Parathyroid adenoma (tissue), 2 donors: ENCODE measurements at regions not wholly inside any gene's neighbourhood (a gene's known extent, or its start where the extent isn't known, plus 50 kb on each side); places are given as distances from the start of the nearest gene placed in this dataset.

Experiments
- H2AFZ ChIP-seq: fragments of 300-600 bp; sonication (generic); one replicate; pipeline ENCODE4 v1.7.0; 2017; ENCODE audit warnings: antibody characterized with exemption, mild to moderate bottlenecking
- H3K27ac ChIP-seq: fragments of 300-600 bp; sonication (generic); one replicate; pipeline ENCODE4 v1.7.0; 2017
- H3K27me3 ChIP-seq: fragments of 300-600 bp; sonication (generic); one replicate; pipeline ENCODE4 v1.7.0; 2017; ENCODE audit warnings: low read length; ENCODE audit not compliant: control insufficient read depth, insufficient read depth
- H3K36me3 ChIP-seq: fragments of 300-600 bp; sonication (generic); one replicate; pipeline ENCODE4 v1.7.0; 2017; ENCODE audit warnings: low read length; ENCODE audit not compliant: control insufficient read depth, insufficient read depth
- H3K4me1 ChIP-seq: fragments of 300-600 bp; sonication (generic); one replicate; pipeline ENCODE4 v1.7.0; 2017; ENCODE audit warnings: control low read depth
- H3K4me2 ChIP-seq: fragments of 300-600 bp; sonication (generic); one replicate; pipeline ENCODE4 v1.7.0; 2017; ENCODE audit warnings: low read length
- H3K4me3 ChIP-seq: fragments of 300-600 bp; sonication (generic); one replicate; pipeline ENCODE4 v1.7.0; 2017; ENCODE audit warnings: low read depth, low read length
- H3K79me2 ChIP-seq: fragments of 300-600 bp; sonication (generic); one replicate; pipeline ENCODE4 v1.7.0; 2017; ENCODE audit warnings: control low read depth
- H3K9ac ChIP-seq: fragments of 300-600 bp; sonication (generic); one replicate; pipeline ENCODE4 v1.7.0; 2017; ENCODE audit warnings: mild to moderate bottlenecking
- H3K9me3 ChIP-seq: fragments of 300-600 bp; sonication (generic); one replicate; pipeline ENCODE4 v1.7.0; 2017; ENCODE audit warnings: low read length; ENCODE audit not compliant: control insufficient read depth
- CTCF ChIP-seq: fragments of 300-600 bp; sonication (generic); IDR thresholded peaks from one replicate; pipeline ENCODE4 v1.7.0; 2017; ENCODE audit warnings: antibody characterized with exemption, mild to moderate bottlenecking
- donor health status: primary hyperparathyroidism.

- no peaks in the 10 kb centered on the region for H3K36me3 ChIP-seq
- no peak overlapping the region for H3K4me2 ChIP-seq
- no peaks in the 10 kb centered on the region for H3K4me1 ChIP-seq
- H3K9ac ChIP-seq: no peak overlapping the region
- no peak for TF ChIP-seq CTCF
- no peaks in the 10 kb centered on the region for H3K27me3 ChIP-seq
- H3K4me3 ChIP-seq: no peak overlapping the region
- no peaks in the 10 kb centered on the region for H3K9me3 ChIP-seq
- no peaks in the 10 kb centered on the region for H3K79me2 ChIP-seq
- H3K27ac ChIP-seq: no peak overlapping the region
- H2AFZ ChIP-seq: no peak overlapping the region
Measured at GRCh38 chr2:114316532-114317300, 125.7 kb upstream of the DPP10 start.

- Histone ChIP-seq H3K4me2 (no peak overlapping the region), H2AFZ (no peak overlapping the region), H3K36me3 (no peaks in the 10 kb centered on the region), H3K27ac (no peak overlapping the region), H3K9me3 (no peaks in the 10 kb centered on the region), H3K79me2 (no peaks in the 10 kb centered on the region), H3K9ac (no peak overlapping the region), H3K4me1 (no peaks in the 10 kb centered on the region), H3K27me3 (no peaks in the 10 kb centered on the region), H3K4me3 (no peak overlapping the region)
- no peak for TF ChIP-seq CTCF
Measured at GRCh38 chr2:114330594-114330993, 111.8 kb upstream of the DPP10 start.

- H3K36me3 ChIP-seq: no peaks in the 10 kb centered on the region
- H3K4me2 ChIP-seq: no peak overlapping the region
- no peak for TF ChIP-seq CTCF
- H2AFZ ChIP-seq: no peak overlapping the region
- H3K27ac ChIP-seq: no peak overlapping the region
- no peaks in the 10 kb centered on the region for H3K27me3 ChIP-seq
- no peaks in the 10 kb centered on the region for H3K79me2 ChIP-seq
- no peaks in the 10 kb centered on the region for H3K4me1 ChIP-seq
- H3K9me3 ChIP-seq: no peaks in the 10 kb centered on the region
- H3K4me3 ChIP-seq: no peak overlapping the region
- H3K9ac ChIP-seq: no peak overlapping the region
Measured at GRCh38 chr2:114331934-114332333, 110.5 kb upstream of the DPP10 start.

GRCh38 chr2:114345246-114345645 lies 97.2 kb upstream of the DPP10 start:
- Histone ChIP-seq H2AFZ (no peak overlapping the region), H3K9ac (no peak overlapping the region), H3K27me3 (no peaks in the 10 kb centered on the region), H3K27ac (no peak overlapping the region), H3K9me3 (no peaks in the 10 kb centered on the region), H3K36me3 (no peaks in the 10 kb centered on the region), H3K4me1 (no peaks in the 10 kb centered on the region), H3K79me2 (no peaks in the 10 kb centered on the region), H3K4me2 (no peak overlapping the region), H3K4me3 (no peak overlapping the region)
- TF ChIP-seq CTCF: no peak

- H3K27me3 ChIP-seq: no peaks in the 10 kb centered on the region
- no peaks in the 10 kb centered on the region for H3K9me3 ChIP-seq
- H3K27ac ChIP-seq: no peak overlapping the region
- no peak overlapping the region for H3K4me2 ChIP-seq
- H3K79me2 ChIP-seq: no peaks in the 10 kb centered on the region
- H3K4me1 ChIP-seq: no peaks in the 10 kb centered on the region
- H3K4me3 ChIP-seq: no peak overlapping the region
- no peak overlapping the region for H3K9ac ChIP-seq
- H2AFZ ChIP-seq: no peak overlapping the region
- TF ChIP-seq CTCF: no peak
- no peaks in the 10 kb centered on the region for H3K36me3 ChIP-seq
Measured at GRCh38 chr2:114346658-114347057, 95.8 kb upstream of the DPP10 start.
